ENCODE measurements at regions not wholly inside any gene's neighbourhood (a gene's known extent, or its start where the extent isn't known, plus 50 kb on each side); places are given as distances from the start of the nearest gene placed in this dataset.

DNA sequence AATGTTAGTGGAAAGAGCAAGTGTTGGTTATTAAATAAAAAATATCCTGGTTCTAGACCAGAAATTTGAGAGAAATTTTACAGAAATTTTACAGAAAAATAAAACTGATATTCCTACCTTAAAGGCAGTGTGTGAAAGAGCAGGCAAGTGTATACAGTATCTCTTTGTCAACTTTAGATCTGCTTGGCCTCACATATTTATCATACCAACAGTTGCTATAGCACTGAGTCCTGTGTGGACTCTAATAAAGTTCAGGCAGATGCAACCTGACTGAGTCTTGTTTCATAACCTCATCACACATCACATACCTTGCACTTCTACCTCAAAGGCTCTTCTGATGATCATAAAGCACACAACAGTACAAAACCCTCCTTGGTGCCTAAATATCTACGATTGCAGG is 552.4 kb upstream of the PCDH15 start:
- no peak overlapping the region for H3K27ac Mint-ChIP-seq
- peaks cover 0 to 31% (median 14%) of the 10 kb centered on the region in 9 donors for H3K9me3 Mint-ChIP-seq
- POLR2A ChIA-PET = no interaction called here
- no peak overlapping the region for H3K4me3 Mint-ChIP-seq
- no peaks in the 10 kb centered on the region for H3K27me3 Mint-ChIP-seq
- ATAC-seq (no peak), DNase-seq (no peak)
- H3K36me3 Mint-ChIP-seq = no peaks in the 10 kb centered on the region
- H3K4me1 Mint-ChIP-seq = no peaks in the 10 kb centered on the region

DNA sequence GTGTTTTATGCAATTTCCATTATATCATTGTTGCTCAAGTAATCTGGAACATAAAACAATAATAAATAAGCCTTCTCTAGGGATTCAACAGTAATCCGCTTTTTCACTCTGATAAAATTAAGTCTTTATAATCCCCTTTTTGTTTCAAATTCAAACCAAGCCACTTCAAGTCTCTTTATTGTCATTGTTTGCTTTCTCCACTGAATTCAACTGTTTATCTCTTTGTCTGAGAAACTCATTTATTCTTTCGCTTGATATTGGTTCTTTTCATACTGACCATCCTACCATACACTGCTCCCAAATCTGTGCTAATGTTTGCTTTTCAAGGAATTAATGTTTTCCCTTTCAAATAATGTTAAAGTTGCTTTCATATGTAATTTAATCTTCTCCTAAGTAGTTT is 550.4 kb upstream of the PCDH15 start:
- no peaks in the 10 kb centered on the region for H3K36me3 Mint-ChIP-seq
- no peak for ATAC-seq
- POLR2A ChIA-PET = no interaction called here
- no peaks in the 10 kb centered on the region for H3K4me1 Mint-ChIP-seq
- H3K4me3 Mint-ChIP-seq = no peak overlapping the region
- no peak for DNase-seq
- H3K27ac Mint-ChIP-seq = no peak overlapping the region
- H3K27me3 Mint-ChIP-seq = no peaks in the 10 kb centered on the region
- peaks cover 0 to 35% (median 13%) of the 10 kb centered on the region in 9 donors for H3K9me3 Mint-ChIP-seq

DNA sequence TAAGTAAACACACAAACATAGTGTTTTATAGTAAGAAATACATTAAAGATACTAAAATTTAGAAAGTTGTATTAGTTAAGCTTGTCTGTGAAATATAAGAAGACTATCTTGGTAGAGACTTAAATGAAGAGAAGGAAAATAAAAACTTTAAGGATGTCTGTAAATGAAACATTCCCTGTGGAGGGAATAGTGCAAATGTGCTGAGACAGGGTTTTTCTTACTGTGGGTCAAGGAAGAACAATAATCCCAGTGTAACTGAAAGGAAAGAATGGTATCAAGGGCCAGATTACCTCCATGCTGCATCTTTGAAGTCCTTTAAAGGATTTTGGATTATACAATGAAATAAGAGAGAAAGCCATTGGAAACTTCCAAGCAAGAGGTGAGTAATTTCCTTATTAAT is 547.5 kb upstream of the PCDH15 start:
- ATAC-seq (no peak), DNase-seq (no peak)
- POLR2A ChIA-PET = no interaction called here
- no peak overlapping the region for H3K4me3 Mint-ChIP-seq
- H3K27ac Mint-ChIP-seq = no peak overlapping the region
- no peaks in the 10 kb centered on the region for H3K27me3 Mint-ChIP-seq
- H3K4me1 Mint-ChIP-seq = no peaks in the 10 kb centered on the region
- peaks cover 0 to 35% (median 13%) of the 10 kb centered on the region in 9 donors for H3K9me3 Mint-ChIP-seq
- no peaks in the 10 kb centered on the region for H3K36me3 Mint-ChIP-seq

DNA sequence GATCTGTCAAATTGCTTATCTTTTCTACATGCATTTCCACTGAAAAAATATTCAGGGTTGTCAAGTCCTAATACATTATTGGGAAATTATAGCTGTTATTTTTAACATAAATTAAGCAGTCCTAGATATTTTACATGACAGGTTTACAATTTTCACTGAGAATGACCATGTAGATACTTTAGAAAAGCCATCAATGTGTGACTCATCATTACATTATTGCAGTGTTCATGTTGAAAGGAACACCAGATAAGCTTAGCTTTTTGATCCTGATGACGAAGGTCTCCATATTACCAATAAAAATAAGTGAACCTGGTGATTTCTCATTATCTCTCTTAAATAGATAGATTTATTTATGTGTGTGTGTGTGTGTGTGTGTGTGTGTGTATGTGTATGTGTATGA is 529.5 kb upstream of the PCDH15 start:
- H3K4me3 Mint-ChIP-seq = no peak overlapping the region
- POLR2A ChIA-PET = no interaction called here
- H3K9me3 Mint-ChIP-seq = peaks cover 0 to 14% (median 5%) of the 10 kb centered on the region in 9 donors
- H3K27me3 Mint-ChIP-seq = no peaks in the 10 kb centered on the region
- H3K4me1 Mint-ChIP-seq = no peaks in the 10 kb centered on the region
- no peak overlapping the region for H3K27ac Mint-ChIP-seq
- DNase-seq (no peak), ATAC-seq (no peak)
- H3K36me3 Mint-ChIP-seq = no peaks in the 10 kb centered on the region

DNA sequence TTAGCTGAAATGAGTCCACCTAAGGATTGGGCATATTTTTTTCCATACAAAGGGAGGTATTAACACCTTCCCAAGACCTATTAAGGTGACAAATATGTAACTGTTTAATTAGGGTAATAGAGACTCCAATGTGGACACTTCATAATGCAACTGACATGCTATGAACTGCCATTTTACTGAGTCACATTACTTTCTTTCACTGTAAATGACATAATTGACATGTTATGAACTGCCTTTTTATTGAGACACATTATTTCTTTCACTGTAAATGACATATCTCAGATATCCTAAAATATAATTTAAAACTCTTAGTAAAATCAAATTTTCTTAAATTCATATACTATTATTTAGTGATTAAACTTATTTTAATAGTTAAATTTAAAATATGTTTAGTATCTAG is 528.8 kb upstream of the PCDH15 start:
- ATAC-seq = no peak
- DNase-seq = no peak
- POLR2A ChIA-PET = no interaction called here
- no peak overlapping the region for H3K4me3 Mint-ChIP-seq
- no peaks in the 10 kb centered on the region for H3K36me3 Mint-ChIP-seq
- H3K4me1 Mint-ChIP-seq = no peaks in the 10 kb centered on the region
- H3K27ac Mint-ChIP-seq = no peak overlapping the region
- H3K9me3 Mint-ChIP-seq = peaks cover 0 to 18% (median 5%) of the 10 kb centered on the region in 9 donors
- H3K27me3 Mint-ChIP-seq = no peaks in the 10 kb centered on the region

DNA sequence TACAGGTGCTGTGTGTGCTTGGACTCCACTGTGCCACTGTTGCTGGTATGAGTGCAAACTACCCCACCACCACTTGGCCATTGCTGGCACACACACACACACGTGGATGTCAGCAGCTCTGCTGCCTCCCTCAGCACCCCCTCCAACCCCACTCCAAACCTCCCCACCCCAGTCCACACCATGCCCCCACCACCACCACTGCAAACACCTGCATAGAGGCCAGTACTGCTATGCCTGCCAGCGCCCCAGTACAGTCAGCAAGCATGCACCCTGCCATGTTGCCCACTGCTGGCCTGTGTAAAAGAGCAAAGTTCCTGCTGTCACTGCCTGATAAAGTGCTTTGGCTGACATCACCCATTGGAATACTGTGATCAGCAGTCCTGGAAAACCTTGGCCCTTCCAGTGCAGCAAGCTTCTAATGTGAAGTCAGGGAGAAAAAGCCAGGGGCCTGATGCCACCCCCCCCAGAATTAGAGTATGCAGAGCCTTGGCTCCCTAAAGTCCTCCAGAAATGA is 519.2 kb upstream of the PCDH15 start:
- H3K4me3 Mint-ChIP-seq = no peak overlapping the region
- H3K4me1 Mint-ChIP-seq = no peaks in the 10 kb centered on the region
- H3K36me3 Mint-ChIP-seq = no peaks in the 10 kb centered on the region
- DNase-seq (no peak), ATAC-seq (no peak)
- POLR2A ChIA-PET = no interaction called here
- H3K27ac Mint-ChIP-seq = no peak overlapping the region
- no peaks in the 10 kb centered on the region for H3K27me3 Mint-ChIP-seq
- H3K9me3 Mint-ChIP-seq = peaks cover 2 to 36% (median 20%) of the 10 kb centered on the region in 9 donors

DNA sequence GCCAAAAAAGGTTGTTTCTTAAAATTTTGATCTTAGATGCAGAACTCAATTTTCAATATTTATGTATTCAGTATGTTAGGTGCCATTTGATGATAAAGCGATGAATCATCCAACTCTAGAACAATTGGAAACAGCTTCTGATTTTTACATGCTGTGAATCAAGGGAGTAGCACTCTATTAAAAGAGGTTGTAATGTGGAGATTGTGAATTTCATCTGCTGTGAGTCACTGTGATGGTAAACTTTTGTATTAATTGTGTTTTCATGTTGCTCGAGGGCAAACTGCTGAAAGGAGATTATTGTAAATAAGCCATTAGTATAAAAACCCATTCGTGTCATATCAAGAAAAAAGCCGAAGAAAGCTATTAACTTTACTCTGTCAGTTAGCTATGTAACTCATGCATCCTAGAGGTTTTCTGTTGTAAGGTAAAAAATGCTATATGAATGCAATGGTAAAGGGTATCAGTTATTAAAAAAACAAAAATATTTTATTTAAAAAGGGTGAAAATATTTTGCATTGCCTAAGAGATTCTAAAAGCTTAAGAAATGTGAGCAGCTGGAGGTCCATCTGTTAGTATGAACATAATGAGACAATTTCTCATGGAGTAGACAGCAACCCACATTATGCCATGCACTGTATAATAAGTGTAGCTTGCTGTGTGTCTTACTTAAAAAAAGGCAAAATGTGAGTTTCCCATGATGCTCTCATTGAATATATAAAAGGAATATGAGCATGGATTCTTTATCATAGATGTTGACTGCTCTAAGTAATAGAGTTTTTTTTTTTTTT is 511.0 kb upstream of the PCDH15 start:
- Mint-ChIP-seq H3K9me3 (peaks cover 0 to 7% (median 0%) of the 10 kb centered on the region in 9 donors), H3K27ac (no peak overlapping the region), H3K4me3 (no peak overlapping the region), H3K27me3 (no peaks in the 10 kb centered on the region), H3K4me1 (no peaks in the 10 kb centered on the region), H3K36me3 (no peaks in the 10 kb centered on the region)
- DNase-seq = no peak
- no peak for ATAC-seq
- POLR2A ChIA-PET = no interaction called here

DNA sequence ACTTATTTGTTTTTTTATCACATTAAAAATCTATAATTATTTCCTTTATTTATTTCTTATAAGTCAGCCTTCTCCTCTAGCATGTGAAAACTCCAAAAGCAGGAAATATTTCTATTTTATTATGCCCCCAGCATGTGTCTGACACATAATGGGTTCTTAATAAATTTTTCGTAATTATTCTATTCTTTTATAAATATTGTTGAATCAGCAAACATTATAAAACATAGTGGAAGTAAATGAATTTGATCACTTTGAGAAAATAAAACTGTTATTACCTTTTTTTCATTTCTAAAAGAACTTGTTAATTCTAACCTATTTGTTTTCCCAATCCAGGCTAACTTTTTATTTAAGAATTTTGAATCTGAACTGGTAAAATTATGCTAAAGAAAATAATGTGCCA is 509.1 kb upstream of the PCDH15 start:
- ATAC-seq = no peak
- DNase-seq = no peak
- no peaks in the 10 kb centered on the region for H3K27me3 Mint-ChIP-seq
- no peaks in the 10 kb centered on the region for H3K4me1 Mint-ChIP-seq
- POLR2A ChIA-PET = no interaction called here
- no peak overlapping the region for H3K27ac Mint-ChIP-seq
- H3K4me3 Mint-ChIP-seq = no peak overlapping the region
- H3K9me3 Mint-ChIP-seq = peaks cover 0 to 9% (median 5%) of the 10 kb centered on the region in 9 donors
- H3K36me3 Mint-ChIP-seq = no peaks in the 10 kb centered on the region

DNA sequence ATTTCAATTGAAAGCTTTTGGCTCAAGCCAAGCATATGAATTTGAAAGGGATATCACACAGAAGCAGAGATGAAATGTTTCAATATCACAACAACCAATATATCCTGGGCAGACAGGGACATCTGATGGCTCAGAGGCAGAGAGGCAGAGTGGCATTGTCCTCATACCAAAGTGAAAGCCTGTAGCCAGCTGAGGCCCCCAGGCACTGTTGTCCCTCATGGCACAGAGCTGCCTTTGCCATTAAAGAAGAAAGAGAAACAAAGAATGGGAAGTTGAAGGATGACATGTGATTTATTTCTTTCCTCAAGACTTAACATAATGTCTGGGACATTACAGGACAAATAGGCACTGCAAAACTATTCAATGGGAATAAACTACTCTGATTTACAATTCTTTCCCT is 504.3 kb upstream of the PCDH15 start:
- Mint-ChIP-seq H3K4me3 (no peak overlapping the region), H3K27me3 (no peaks in the 10 kb centered on the region), H3K9me3 (peaks cover 0 to 9% (median 6%) of the 10 kb centered on the region in 9 donors), H3K27ac (no peak overlapping the region), H3K36me3 (no peaks in the 10 kb centered on the region), H3K4me1 (no peaks in the 10 kb centered on the region)
- DNase-seq (no peak), ATAC-seq (no peak)
- POLR2A ChIA-PET = no interaction called here

DNA sequence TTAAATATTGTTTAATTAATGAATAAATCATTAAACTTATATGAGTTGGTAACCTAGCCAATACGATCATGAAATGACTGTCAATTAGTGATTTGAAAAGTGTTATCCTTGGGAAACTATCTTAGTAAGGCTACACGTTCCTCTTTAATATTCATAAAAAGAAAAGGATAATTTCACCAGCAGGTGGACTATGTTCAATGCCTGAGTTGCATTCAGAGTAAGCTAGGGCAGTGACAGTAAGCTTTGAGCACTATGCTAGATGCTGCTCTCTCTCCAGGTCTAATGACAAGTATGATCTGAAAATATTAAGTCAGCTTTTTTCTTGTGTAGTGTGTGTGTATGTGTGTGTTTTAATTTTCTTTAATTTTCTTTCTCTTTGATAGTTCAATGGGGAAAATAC is 486.3 kb upstream of the PCDH15 start:
- H3K4me3 Mint-ChIP-seq = no peak overlapping the region
- H3K36me3 Mint-ChIP-seq = peaks cover 0 to 2% (median 0%) of the 10 kb centered on the region in 3 donors
- no peak for DNase-seq
- no peak overlapping the region for H3K27ac Mint-ChIP-seq
- peaks cover 0 to 22% (median 11%) of the 10 kb centered on the region in 9 donors for H3K9me3 Mint-ChIP-seq
- H3K4me1 Mint-ChIP-seq = no peaks in the 10 kb centered on the region
- no peak for ATAC-seq
- POLR2A ChIA-PET = no interaction called here
- H3K27me3 Mint-ChIP-seq = no peaks in the 10 kb centered on the region

DNA sequence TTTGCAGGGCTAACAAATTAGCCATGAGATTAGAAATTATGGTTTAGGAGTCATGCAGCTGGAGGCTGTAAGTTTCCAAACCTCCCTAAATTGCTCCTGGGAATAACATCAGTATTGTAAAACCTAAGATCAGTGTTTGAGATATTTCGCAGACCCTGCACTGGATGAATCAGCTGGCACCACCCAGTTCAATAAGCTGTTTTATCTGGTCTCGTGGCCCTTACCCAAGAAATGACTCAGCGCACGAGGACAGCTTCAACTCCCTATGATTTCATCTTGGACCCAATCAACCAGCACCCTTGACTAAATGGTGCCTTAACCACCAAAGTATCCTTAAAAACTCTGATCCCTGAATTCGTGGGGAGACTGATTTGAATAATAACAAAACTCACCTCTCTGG is 482.0 kb upstream of the PCDH15 start:
- Mint-ChIP-seq H3K9me3 (peaks cover 0 to 26% (median 7%) of the 10 kb centered on the region in 9 donors), H3K4me1 (no peaks in the 10 kb centered on the region), H3K4me3 (no peak overlapping the region), H3K27ac (no peak overlapping the region), H3K36me3 (peaks cover 0 to 2% (median 0%) of the 10 kb centered on the region in 3 donors), H3K27me3 (no peaks in the 10 kb centered on the region)
- DNase-seq (no peak), ATAC-seq (no peak)
- POLR2A ChIA-PET = no interaction called here

DNA sequence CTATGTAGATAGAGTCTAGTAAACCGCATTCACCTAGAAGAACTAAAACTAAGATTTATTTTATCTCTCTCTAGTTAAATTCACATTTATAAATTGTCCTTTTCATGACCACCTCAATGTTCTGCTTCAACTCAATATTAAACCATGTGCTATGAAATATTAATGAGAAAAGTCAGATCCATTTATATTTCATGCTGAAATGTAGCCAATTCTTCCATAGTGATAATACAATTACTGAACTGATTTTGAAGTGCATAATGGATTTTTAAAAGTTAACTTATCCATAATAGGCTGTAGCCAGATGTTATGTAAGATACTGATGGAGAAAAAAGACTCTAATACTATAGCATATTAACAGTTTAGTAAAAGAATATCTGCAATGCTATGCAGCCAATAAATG is 479.7 kb upstream of the PCDH15 start:
- DNase-seq (no peak), ATAC-seq (no peak)
- POLR2A ChIA-PET = no interaction called here
- H3K4me1 Mint-ChIP-seq = no peaks in the 10 kb centered on the region
- peaks cover 0 to 2% (median 0%) of the 10 kb centered on the region in 3 donors for H3K36me3 Mint-ChIP-seq
- no peaks in the 10 kb centered on the region for H3K27me3 Mint-ChIP-seq
- H3K9me3 Mint-ChIP-seq = peaks cover 0 to 26% (median 6%) of the 10 kb centered on the region in 9 donors
- H3K4me3 Mint-ChIP-seq = no peak overlapping the region
- no peak overlapping the region for H3K27ac Mint-ChIP-seq

DNA sequence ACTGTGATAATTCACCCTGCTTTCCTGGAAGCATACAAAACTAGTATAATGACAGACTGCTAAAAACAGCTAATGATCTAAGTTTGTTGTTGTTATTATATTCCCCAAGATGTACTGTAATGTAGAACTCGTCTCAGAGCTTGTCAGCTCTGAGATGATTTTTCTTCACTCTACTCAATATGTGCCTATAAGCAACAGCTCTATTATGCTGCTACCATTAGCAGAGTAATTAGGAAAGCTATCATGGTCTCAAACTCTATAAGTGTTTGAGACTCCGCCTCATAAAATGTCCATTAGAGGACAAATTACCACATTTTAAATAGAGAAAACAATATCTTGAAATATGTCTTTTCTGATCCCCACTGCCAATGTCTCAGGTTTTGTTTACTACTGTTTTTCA is 476.5 kb upstream of the PCDH15 start:
- ATAC-seq (no peak), DNase-seq (no peak)
- POLR2A ChIA-PET = no interaction called here
- peaks cover 2 to 26% (median 4%) of the 10 kb centered on the region in 9 donors for H3K9me3 Mint-ChIP-seq
- no peaks in the 10 kb centered on the region for H3K4me1 Mint-ChIP-seq
- H3K4me3 Mint-ChIP-seq = no peak overlapping the region
- H3K27ac Mint-ChIP-seq = no peak overlapping the region
- H3K36me3 Mint-ChIP-seq = no peaks in the 10 kb centered on the region
- H3K27me3 Mint-ChIP-seq = no peaks in the 10 kb centered on the region

DNA sequence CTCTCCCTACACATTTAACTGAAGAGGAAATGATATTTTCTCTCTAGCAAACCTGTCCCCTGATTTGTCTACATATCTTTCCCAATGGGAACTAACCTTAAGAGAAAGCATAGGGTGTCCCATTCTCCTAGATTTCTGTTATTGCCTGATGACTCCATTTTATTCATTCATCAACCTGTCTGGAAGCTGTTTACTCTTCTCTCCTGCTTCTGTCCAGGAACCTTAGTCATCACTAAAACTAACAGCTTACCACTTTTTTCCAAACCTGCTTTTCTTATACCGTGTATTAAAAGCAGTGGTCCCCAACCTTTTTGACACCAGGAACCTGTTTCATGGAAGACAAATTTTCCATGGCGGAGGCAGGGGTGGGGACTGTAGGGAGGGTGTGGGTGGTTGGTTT is 473.3 kb upstream of the PCDH15 start:
- DNase-seq (no peak), ATAC-seq (no peak)
- Mint-ChIP-seq H3K36me3 (no peaks in the 10 kb centered on the region), H3K4me1 (no peaks in the 10 kb centered on the region), H3K27me3 (no peaks in the 10 kb centered on the region), H3K9me3 (peaks cover 0 to 14% (median 4%) of the 10 kb centered on the region in 9 donors), H3K27ac (no peak overlapping the region), H3K4me3 (no peak overlapping the region)
- POLR2A ChIA-PET = no interaction called here

Measured in naive thymus-derived CD8-positive, alpha-beta T cell (primary cell).